SK-N-MC (cell line): ENCODE measurements at regions not wholly inside any gene's neighbourhood (a gene's known extent, or its start where the extent isn't known, plus 50 kb on each side); places are given as distances from the start of the nearest gene placed in this dataset.

Experiments used
- DNase-seq: peaks from one replicate; pipeline ENCODE4 v3.0.0-alpha.2; 2011; ENCODE audit warnings: low read depth, low spot score
- H3K27ac ChIP-seq: fragments of 200-600 bp; sonication (generic); 2 replicates; pipeline ENCODE4 v1.5.1; 2016; ENCODE audit warnings: mixed run types
- H3K36me3 ChIP-seq: fragments of 200-600 bp; sonication (generic); 2 replicates; pipeline ENCODE4 v1.6.1; 2017; ENCODE audit warnings: antibody characterized with exemption, low read length, mixed read lengths; ENCODE audit not compliant: insufficient read depth
- H3K4me3 ChIP-seq: fragments of 200-600 bp; sonication (generic); 2 replicates; pipeline ENCODE4 v1.5.1; 2016
- H3K9ac ChIP-seq: fragments of 200-600 bp; sonication (generic); 2 replicates; pipeline ENCODE4 v1.8.0; 2017; ENCODE audit warnings: mixed run types, mixed read lengths; ENCODE audit not compliant: insufficient read length
- H3K9me3 ChIP-seq: fragments of 200-600 bp; sonication (generic); 2 replicates; pipeline ENCODE4 v1.6.1; 2017; ENCODE audit warnings: low read depth, mild to moderate bottlenecking, antibody characterized with exemption, low read length, moderate library complexity, mixed read lengths
- EZH2 ChIP-seq: fragments of 200-600 bp; sonication (generic); IDR thresholded peaks from one replicate; pipeline ENCODE4 v1.6.1; 2017; ENCODE audit warnings: antibody characterized with exemption
- FOXP2 ChIP-seq: optimal IDR thresholded peaks from 2 replicates; pipeline ENCODE3; 2011; ENCODE audit warnings: mild to moderate bottlenecking, moderate library complexity; ENCODE audit not compliant: insufficient read depth; ENCODE audit errors: extremely low read length, control extremely low read depth
- POLR2AphosphoS5 ChIP-seq: IDR thresholded peaks from 2 replicates; pipeline ENCODE4 v1.6.1; 2012; ENCODE audit warnings: mild to moderate bottlenecking, low read depth, low read length, borderline replicate concordance

GRCh38 chr20:24403406-24403805 is 66.0 kb upstream of the SYNDIG1 start:
- TF ChIP-seq EZH2 (no peak), FOXP2 (no peak), POLR2AphosphoS5 (no peak)
- no peak overlapping the region for H3K9ac ChIP-seq
- no peaks in the 10 kb centered on the region for H3K36me3 ChIP-seq
- no peak overlapping the region for H3K4me3 ChIP-seq
- DNase-seq, result no peak
- no peaks in the 10 kb centered on the region for H3K9me3 ChIP-seq
- H3K27ac ChIP-seq, result no peak overlapping the region

- Histone ChIP-seq H3K4me3 (no peak overlapping the region), H3K9ac (no peak overlapping the region), H3K36me3 (no peaks in the 10 kb centered on the region), H3K27ac (no peak overlapping the region), H3K9me3 (no peaks in the 10 kb centered on the region)
- DNase-seq, result no peak
- TF ChIP-seq POLR2AphosphoS5, result no peak
- no peak for TF ChIP-seq FOXP2
- TF ChIP-seq EZH2, result no peak
Observed at GRCh38 chr20:24402188-24402587, 67.2 kb upstream of the SYNDIG1 start.

- TF ChIP-seq POLR2AphosphoS5 (no peak), EZH2 (no peak), FOXP2 (no peak)
- Histone ChIP-seq H3K36me3 (no peaks in the 10 kb centered on the region), H3K27ac (no peak overlapping the region), H3K9ac (no peak overlapping the region), H3K4me3 (no peak overlapping the region), H3K9me3 (no peaks in the 10 kb centered on the region)
- no peak for DNase-seq
Observed at GRCh38 chr20:24395151-24395550, 74.3 kb upstream of the SYNDIG1 start.

GRCh38 chr20:24393903-24394302 is 75.5 kb upstream of the SYNDIG1 start:
- Histone ChIP-seq H3K4me3 (no peak overlapping the region), H3K27ac (no peak overlapping the region), H3K36me3 (no peaks in the 10 kb centered on the region), H3K9me3 (no peaks in the 10 kb centered on the region), H3K9ac (no peak overlapping the region)
- TF ChIP-seq FOXP2 (no peak), EZH2 (no peak), POLR2AphosphoS5 (no peak)
- DNase-seq, result no peak

GRCh38 chr20:24392612-24393011 is 76.8 kb upstream of the SYNDIG1 start:
- DNase-seq, result no peak
- TF ChIP-seq EZH2, result no peak
- H3K36me3 ChIP-seq, result no peaks in the 10 kb centered on the region
- H3K9me3 ChIP-seq, result no peaks in the 10 kb centered on the region
- H3K4me3 ChIP-seq, result no peak overlapping the region
- no peak overlapping the region for H3K27ac ChIP-seq
- H3K9ac ChIP-seq, result no peak overlapping the region

- Histone ChIP-seq H3K4me3 (no peak overlapping the region), H3K36me3 (no peaks in the 10 kb centered on the region), H3K27ac (no peak overlapping the region), H3K9me3 (no peaks in the 10 kb centered on the region), H3K9ac (no peak overlapping the region)
- TF ChIP-seq POLR2AphosphoS5 (no peak), FOXP2 (no peak), EZH2 (no peak)
- no peak for DNase-seq
Observed at GRCh38 chr20:24389686-24390085, 79.7 kb upstream of the SYNDIG1 start.

GRCh38 chr20:24388828-24389380 is 80.5 kb upstream of the SYNDIG1 start:
- no peak for TF ChIP-seq POLR2AphosphoS5
- no peak for TF ChIP-seq FOXP2
- TF ChIP-seq EZH2, result no peak
- DNase-seq, result no peak
- H3K36me3 ChIP-seq, result no peaks in the 10 kb centered on the region
- no peak overlapping the region for H3K9ac ChIP-seq
- H3K4me3 ChIP-seq, result no peak overlapping the region
- no peak overlapping the region for H3K27ac ChIP-seq
- no peaks in the 10 kb centered on the region for H3K9me3 ChIP-seq

GRCh38 chr20:24385547-24385946 is 83.9 kb upstream of the SYNDIG1 start:
- Histone ChIP-seq H3K9me3 (no peaks in the 10 kb centered on the region), H3K27ac (no peak overlapping the region), H3K9ac (no peak overlapping the region), H3K36me3 (no peaks in the 10 kb centered on the region), H3K4me3 (no peak overlapping the region)
- TF ChIP-seq FOXP2 (no peak), POLR2AphosphoS5 (no peak), EZH2 (no peak)
- no peak for DNase-seq

GRCh38 chr20:24384865-24385264 is 84.6 kb upstream of the SYNDIG1 start:
- TF ChIP-seq EZH2 (no peak), FOXP2 (no peak)
- DNase-seq, result no peak
- H3K27ac ChIP-seq, result no peak overlapping the region
- H3K9ac ChIP-seq, result no peak overlapping the region
- no peaks in the 10 kb centered on the region for H3K36me3 ChIP-seq
- H3K9me3 ChIP-seq, result no peaks in the 10 kb centered on the region
- no peak overlapping the region for H3K4me3 ChIP-seq
